CD1c-positive myeloid dendritic cell (primary cell): ENCODE measurements at regions not wholly inside any gene's neighbourhood (a gene's known extent, or its start where the extent isn't known, plus 50 kb on each side); places are given as distances from the start of the nearest gene placed in this dataset.

ENCODE experiments used
- DNase-seq: peaks from one replicate; pipeline ENCODE4 v3.0.0-alpha.2; 2016; ENCODE audit errors: extremely low spot score

GRCh38 chr6:7048894-7049293 is 58.9 kb upstream of the RREB1 start:
- peak; percentile 56 for DNase-seq

- peak; percentile 63 for DNase-seq
Observed at GRCh38 chr6:7050004-7050403, 57.8 kb upstream of the RREB1 start.

GRCh38 chr6:7050872-7051779 is 56.6 kb upstream of the RREB1 start:
- DNase-seq, result peak; percentile 75

- peak; percentile 39 for DNase-seq
Observed at GRCh38 chr6:7051780-7052442, 55.9 kb upstream of the RREB1 start.

- DNase-seq, result peak; percentile 57
Observed at GRCh38 chr6:7052443-7053011, 55.2 kb upstream of the RREB1 start.

GRCh38 chr6:7053125-7053774 is 54.5 kb upstream of the RREB1 start:
- DNase-seq, result peak; percentile 20
